A673 (cell line): ENCODE measurements at regions not wholly inside any gene's neighbourhood (a gene's known extent, or its start where the extent isn't known, plus 50 kb on each side); places are given as distances from the start of the nearest gene placed in this dataset.

Experiments used
- BruUV-seq: library from RNA; stranded (reverse); fragments of 400-500 nt; replicated peaks from 2 replicates; lab custom pipeline; 2021; lab: Mats Ljungman, UMichigan
- CTCF ChIA-PET: fragments of 300-600 bp; sonication (Branson Sonifier 250); formaldehyde crosslinking; loops from one replicate; lab custom pipeline; 2022; ENCODE audit warnings: antibody characterized with exemption; lab: Charles Lee
- POLR2A ChIA-PET: fragments of 300-600 bp; sonication (Branson Sonifier 250); formaldehyde crosslinking; loops from one replicate; lab custom pipeline; 2022; ENCODE audit warnings: antibody characterized with exemption; ENCODE audit not compliant: low non-redundant PET; lab: Charles Lee
- DNase-seq: peaks from one replicate; pipeline ENCODE4 v3.0.0-alpha.2; 2015; ENCODE audit warnings: low spot score
- H3K27ac ChIP-seq: fragments of 200-600 bp; sonication (generic); 2 replicates; pipeline ENCODE4 v1.5.1; 2016; ENCODE audit warnings: mixed run types, low read depth, mild to moderate bottlenecking, mixed read lengths, antibody characterized with exemption, low read length; ENCODE audit not compliant: poor library complexity, severe bottlenecking
- H3K27me3 ChIP-seq: fragments of 200-600 bp; sonication (generic); replicated peaks from 2 replicates; pipeline ENCODE4 v1.6.1; 2017; ENCODE audit warnings: mixed run types, low read depth, mild to moderate bottlenecking, mixed read lengths, antibody characterized with exemption, low read length; ENCODE audit not compliant: insufficient read depth, poor library complexity
- H3K36me3 ChIP-seq: fragments of 200-600 bp; sonication (generic); 2 replicates; pipeline ENCODE4 v1.6.1; 2016; ENCODE audit warnings: mixed run types, mild to moderate bottlenecking, mixed read lengths, antibody characterized with exemption, low read length; ENCODE audit not compliant: insufficient read depth, poor library complexity, severe bottlenecking
- H3K4me1 ChIP-seq: fragments of 200-600 bp; sonication (generic); 2 replicates; pipeline ENCODE4 v1.6.1; 2017; ENCODE audit warnings: mixed run types, mild to moderate bottlenecking, mixed read lengths, antibody characterized with exemption, low read length; ENCODE audit not compliant: insufficient read depth, poor library complexity, severe bottlenecking
- H3K4me3 ChIP-seq: fragments of 200-600 bp; sonication (generic); 2 replicates; pipeline ENCODE4 v1.5.1; 2016; ENCODE audit warnings: low read depth, mixed run types, mild to moderate bottlenecking, mixed read lengths, low read length; ENCODE audit not compliant: poor library complexity, severe bottlenecking
- H3K9me3 ChIP-seq: fragments of 200-600 bp; sonication (generic); 2 replicates; pipeline ENCODE4 v1.6.1; 2016; ENCODE audit warnings: mixed run types, low read depth, mild to moderate bottlenecking, mixed read lengths, antibody characterized with exemption, low read length; ENCODE audit not compliant: poor library complexity, severe bottlenecking
- EZH2 ChIP-seq: fragments of 200-600 bp; sonication (generic); IDR thresholded peaks from 2 replicates; pipeline ENCODE4 v1.6.1; 2017; ENCODE audit warnings: borderline replicate concordance, low read depth, mild to moderate bottlenecking, mixed read lengths, antibody characterized with exemption, low read length; ENCODE audit not compliant: poor library complexity, severe bottlenecking
- intact Hi-C: fragments of 100-400 bp; cut with micrococcal nuclease; formaldehyde crosslinking; loops from one replicate; pipeline ENCODE4 v1.10.0; 2022; ENCODE audit not compliant: unreplicated experiment
- TF ChIP-seq, protein P1 (sequence below): fragments of 300-800, 200-600 bp; sonication (generic); conservative IDR thresholded peaks from 2 replicates; pipeline ENCODE4 v1.5.1; 2017; ENCODE audit warnings: low read depth, mild to moderate bottlenecking, antibody characterized with exemption, low read length, moderate library complexity, mixed read lengths

DNA sequence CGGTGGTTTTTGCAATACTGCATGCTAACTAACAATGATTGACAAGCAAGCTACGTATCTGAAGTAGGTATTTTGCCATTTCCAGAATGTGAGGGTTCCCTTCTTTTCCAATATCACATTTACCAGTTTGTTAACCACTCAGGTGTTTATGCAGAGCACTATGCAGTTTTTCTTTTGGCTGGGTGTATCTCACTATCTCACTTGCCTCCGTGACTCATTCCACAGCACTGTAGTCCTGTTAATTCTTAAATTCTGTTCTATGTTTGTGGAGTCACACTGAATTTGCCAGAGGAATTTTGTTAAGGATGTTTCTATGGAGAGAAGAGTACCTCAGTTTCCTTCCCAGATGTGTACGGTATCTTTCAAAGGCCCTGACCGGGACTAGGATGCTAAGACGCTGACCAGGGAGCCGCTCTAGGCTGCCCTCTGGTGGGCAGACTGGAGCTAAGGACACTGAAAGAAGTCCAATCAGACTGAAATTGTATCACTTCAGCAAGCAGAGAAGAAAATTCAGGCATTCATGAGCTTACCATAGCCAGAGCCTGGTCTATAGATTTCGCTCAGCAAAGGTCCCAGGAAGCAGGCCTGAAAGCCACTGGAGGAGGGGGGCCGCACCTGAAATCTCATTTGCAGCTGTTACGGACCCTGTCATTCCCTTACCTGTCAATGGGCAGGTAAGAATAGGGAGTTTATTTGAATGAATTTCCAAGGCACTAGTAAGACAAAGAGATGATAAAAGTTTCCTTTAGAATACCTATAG is 388.4 kb upstream of the SPOCK3 start:
- no TSS peak for BruUV-seq

DNA sequence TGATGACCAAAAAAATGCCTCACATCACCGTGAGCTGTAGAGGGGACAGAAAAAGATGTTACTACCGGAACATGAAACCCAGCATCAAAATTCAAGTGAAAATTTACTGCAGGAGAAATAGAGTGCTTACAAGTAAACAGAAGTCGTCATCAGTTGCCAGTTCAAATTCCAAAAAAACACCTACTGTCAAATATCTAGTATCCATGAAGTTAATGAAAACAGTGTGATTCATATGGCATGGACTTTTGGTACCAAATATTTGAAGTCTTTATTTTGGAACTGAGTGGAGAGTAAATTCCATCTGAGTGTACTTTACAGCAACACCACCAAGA is 388.9 kb upstream of the SPOCK3 start:
- H3K9me3 ChIP-seq, result no peaks in the 10 kb centered on the region
- ChIA-PET POLR2A (interaction anchor here (0.7 kb wide), 1 partner anchor 1470 kb away, joined by 3 read pairs; no protein-coding TSS in a partner anchor), CTCF (interaction anchor here (0.5 to 1.0 kb wide), 3 partner anchors 28 to 531 kb away, joined by 3 to 4 read pairs (median 3); no protein-coding TSS in a partner anchor)
- no peaks in the 10 kb centered on the region for H3K27me3 ChIP-seq
- no peak overlapping the region for H3K4me3 ChIP-seq
- no peaks in the 10 kb centered on the region for H3K4me1 ChIP-seq
- H3K36me3 ChIP-seq, result no peaks in the 10 kb centered on the region
- no peak overlapping the region for H3K27ac ChIP-seq
- TF ChIP-seq, protein P1, sequence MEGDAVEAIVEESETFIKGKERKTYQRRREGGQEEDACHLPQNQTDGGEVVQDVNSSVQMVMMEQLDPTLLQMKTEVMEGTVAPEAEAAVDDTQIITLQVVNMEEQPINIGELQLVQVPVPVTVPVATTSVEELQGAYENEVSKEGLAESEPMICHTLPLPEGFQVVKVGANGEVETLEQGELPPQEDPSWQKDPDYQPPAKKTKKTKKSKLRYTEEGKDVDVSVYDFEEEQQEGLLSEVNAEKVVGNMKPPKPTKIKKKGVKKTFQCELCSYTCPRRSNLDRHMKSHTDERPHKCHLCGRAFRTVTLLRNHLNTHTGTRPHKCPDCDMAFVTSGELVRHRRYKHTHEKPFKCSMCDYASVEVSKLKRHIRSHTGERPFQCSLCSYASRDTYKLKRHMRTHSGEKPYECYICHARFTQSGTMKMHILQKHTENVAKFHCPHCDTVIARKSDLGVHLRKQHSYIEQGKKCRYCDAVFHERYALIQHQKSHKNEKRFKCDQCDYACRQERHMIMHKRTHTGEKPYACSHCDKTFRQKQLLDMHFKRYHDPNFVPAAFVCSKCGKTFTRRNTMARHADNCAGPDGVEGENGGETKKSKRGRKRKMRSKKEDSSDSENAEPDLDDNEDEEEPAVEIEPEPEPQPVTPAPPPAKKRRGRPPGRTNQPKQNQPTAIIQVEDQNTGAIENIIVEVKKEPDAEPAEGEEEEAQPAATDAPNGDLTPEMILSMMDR, result no peak
- TF ChIP-seq EZH2, result no peak
- intact Hi-C loops, result loop anchor here (2.0 to 10.0 kb wide), 5 partner anchors 178 to 1456 kb away; no protein-coding TSS in a partner anchor
- DNase-seq, result no peak
- BruUV-seq, result no TSS peak

More for the DNA sequence above, 388.4 kb upstream of the SPOCK3 start:
- Histone ChIP-seq H3K27ac (no peak overlapping the region), H3K27me3 (no peaks in the 10 kb centered on the region), H3K36me3 (no peaks in the 10 kb centered on the region), H3K4me1 (no peaks in the 10 kb centered on the region), H3K9me3 (no peaks in the 10 kb centered on the region), H3K4me3 (no peak overlapping the region)
- TF ChIP-seq, protein P1, result peak; percentile 86
- TF ChIP-seq EZH2, result no peak
- CTCF ChIA-PET, result interaction anchor here (0.5 to 1.0 kb wide), 3 partner anchors 29 to 531 kb away, joined by 3 to 4 read pairs (median 3); no protein-coding TSS in a partner anchor
- POLR2A ChIA-PET, result interaction anchor here (0.7 kb wide), 1 partner anchor 1469 kb away, joined by 3 read pairs; no protein-coding TSS in a partner anchor
- intact Hi-C loops, result loop anchor here (2.0 to 10.0 kb wide), 5 partner anchors 178 to 1455 kb away; no protein-coding TSS in a partner anchor
- peak; percentile 68 for DNase-seq

DNA sequence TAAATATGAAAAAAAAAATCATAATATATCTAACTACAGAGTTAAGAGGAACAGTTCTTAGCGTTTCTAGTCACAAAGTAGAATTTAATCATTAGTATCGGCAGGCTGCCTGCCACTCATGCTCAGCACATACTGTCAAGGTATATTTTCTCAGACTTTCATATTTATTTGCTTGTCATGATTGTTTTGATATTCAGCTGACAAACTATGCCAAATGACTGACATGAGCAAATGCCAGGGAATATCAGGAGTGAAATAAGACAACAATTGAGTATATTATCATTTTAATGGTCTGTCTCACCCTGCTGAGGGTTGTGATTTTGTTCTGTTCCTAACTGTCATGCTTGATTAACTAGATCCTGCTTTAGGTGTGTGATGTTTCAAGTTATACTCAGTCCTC is 395.0 kb upstream of the SPOCK3 start:
- no peaks in the 10 kb centered on the region for H3K36me3 ChIP-seq
- H3K4me1 ChIP-seq, result no peaks in the 10 kb centered on the region
- H3K9me3 ChIP-seq, result no peaks in the 10 kb centered on the region
- no TSS peak for BruUV-seq
- no peak overlapping the region for H3K27ac ChIP-seq
- ChIA-PET POLR2A (no interaction called here), CTCF (no interaction called here)
- no peak overlapping the region for H3K4me3 ChIP-seq
- intact Hi-C loops, result loop anchor here (10.0 kb wide), 2 partner anchors 184 to 526 kb away; no protein-coding TSS in a partner anchor
- TF ChIP-seq, protein P1, result no peak
- TF ChIP-seq EZH2, result no peak
- no peaks in the 10 kb centered on the region for H3K27me3 ChIP-seq
- DNase-seq, result no peak
